HuH-7.5 (cell line): ENCODE measurements at regions not wholly inside any gene's neighbourhood (a gene's known extent, or its start where the extent isn't known, plus 50 kb on each side); places are given as distances from the start of the nearest gene placed in this dataset.
A peak's percentile ranks its signal among the peaks of the same experiment; 100 is the strongest.
"Not testable (repeated sequence)": the region's sequence is repeated elsewhere in the genome, so short reads cannot be mapped to it uniquely, and the experiment has no call there.

Experiments
- DNase-seq: peaks from one replicate; pipeline ENCODE4 v3.0.0; 2011; ENCODE audit warnings: low spot score

- DNase-seq: no peak
Observed at GRCh38 chr12:34190054-34190453, 167.8 kb downstream of the ALG10 start.

DNA sequence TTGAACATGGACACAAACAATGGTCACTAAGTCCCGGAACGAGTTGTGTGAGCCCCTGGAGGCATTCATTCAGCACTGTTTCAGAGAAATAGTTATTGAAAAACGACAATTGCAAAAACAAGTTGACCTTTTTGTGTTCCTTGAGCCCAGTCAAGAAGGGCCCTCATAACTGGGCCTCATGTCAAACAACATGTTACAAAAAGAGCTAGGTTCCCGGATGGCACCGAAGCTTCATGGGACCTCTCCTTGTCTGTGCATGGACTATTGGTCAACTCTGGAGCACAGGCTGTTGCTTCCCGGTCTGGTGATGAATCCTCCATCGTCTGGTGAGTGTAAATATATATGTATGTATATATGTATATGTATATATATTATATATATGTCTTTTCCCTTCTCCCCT lies 176.6 kb downstream of the ALG10 start:
- DNase-seq: no peak

GRCh38 chr12:34203866-34204620 lies 181.7 kb downstream of the ALG10 start:
- DNase-seq: no peak

DNA sequence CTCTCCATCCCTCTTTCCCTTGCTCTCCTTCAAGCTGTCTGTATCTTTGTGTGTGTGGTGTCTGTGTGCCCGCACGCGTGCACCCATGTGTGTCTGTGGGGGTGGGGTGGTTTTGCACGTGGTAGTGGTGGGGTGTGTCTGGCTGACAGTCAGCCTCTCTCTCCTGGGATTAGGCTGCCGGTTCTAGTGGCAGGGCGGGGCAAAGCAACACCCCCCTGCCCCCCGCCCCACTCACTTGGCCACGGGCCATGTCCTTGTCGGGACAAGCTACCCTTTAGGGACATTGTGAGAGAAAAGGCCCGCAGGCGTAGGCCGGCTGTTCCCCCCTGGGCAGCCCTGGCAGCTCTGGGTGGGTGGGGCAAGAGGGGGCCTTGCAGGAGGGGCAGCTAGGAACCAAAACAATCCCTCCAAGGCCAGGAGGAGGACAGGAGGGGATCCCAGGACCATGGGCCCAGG lies 182.6 kb downstream of the ALG10 start:
- DNase-seq: no peak

DNA sequence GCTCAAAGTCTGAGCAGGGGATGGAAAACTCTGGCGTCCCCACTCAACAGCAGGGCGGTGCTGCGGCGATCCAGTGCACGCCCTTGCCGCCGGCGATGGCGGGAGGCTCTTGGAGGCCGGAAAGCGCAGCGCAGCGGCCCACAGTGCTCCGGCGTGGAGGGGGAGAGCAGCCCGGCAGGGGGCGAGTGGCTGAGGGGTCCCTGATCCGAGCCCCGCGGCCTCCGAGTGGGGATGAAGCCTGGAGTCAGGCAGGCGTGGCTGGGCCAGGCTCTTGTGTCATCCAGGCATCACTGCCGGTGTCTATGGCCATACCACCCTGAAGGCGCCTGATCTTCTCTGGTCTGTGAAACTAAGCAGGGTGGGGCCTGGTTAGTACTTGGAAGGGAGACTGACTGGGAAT lies 183.1 kb downstream of the ALG10 start:
- no peak for DNase-seq

DNA sequence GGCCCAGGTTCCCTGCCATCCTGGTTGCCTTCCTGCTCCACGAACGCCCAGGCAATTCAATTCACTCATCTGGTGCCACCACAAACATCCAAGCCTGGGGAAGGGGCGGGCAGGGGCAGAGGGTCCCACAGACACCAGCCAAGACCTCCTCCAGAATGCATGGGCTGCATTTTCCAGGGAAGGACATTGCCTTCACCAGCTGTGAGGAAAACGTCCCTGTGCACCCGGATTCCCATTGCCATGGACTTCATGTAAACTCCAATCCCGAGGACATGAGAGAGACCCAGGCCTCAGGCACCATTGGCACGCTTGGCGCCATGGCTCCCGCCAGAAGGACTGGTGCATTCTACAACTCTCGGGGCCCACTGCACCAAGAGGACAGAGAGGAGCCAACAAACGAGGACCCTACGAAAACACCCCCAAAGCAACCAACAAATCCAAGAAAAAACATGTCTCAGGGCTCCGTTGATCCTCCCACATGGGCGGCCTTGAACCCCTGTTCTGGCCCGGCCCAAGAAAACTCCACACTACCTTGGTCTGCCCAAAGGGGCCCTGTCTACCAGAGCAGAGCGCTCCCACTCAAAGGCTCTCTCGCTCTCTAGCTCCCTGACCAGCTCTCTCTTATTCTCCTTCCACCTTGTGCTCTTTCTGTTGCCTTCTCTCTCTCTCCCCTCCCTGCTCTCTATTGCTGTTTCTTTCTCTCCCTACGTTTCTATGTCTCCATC lies 183.9 kb downstream of the ALG10 start:
- no peak for DNase-seq

GRCh38 chr12:34207858-34208257 lies 185.6 kb downstream of the ALG10 start:
- DNase-seq: no peak

DNA sequence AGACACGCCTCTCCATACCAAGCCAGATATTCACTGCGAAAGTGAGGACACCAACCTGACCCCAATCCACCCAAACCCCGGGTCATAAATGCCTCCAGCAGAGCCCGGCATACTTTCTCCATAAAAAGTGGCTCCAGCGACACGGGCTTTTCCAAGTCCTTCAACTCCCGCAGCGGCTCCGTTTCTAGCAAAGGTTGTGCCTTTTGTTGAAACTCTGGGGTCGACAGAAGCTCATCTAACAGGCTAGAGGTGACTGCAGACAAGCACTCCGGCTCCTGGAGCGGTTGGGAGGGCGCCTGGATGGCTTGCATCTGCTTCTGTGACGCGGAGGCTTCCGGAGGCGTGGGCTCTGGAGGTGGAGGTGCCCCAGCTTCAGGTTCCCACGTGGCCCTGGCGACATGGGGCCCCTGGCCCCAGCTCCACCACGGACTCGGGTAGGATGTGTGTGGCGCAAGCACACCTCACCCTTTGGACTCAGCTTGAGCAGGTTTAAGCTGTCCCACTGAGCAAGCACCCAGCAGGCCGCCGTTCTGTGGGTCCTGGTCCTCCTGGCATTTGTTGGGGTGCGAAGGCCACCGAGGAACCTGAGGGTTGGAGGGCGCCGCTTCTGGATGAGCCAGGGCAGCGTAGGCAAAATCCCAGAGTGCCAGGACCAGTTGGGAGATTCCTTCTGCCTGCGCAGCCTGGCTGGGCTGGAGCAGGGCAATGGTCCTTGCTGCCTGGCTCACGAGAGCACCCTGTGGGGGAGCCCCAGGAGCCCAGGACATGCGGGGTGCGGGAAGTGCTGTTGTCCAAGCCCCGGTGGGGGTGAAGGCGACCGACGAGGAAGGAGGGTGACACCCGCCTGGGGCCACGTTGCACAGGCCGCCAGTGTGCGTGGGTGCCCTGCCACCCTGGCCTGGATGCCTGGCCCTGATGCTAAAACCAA lies 186.3 kb downstream of the ALG10 start:
- no peak for DNase-seq

- no peak for DNase-seq
Observed at GRCh38 chr12:34209259-34209835, 187.1 kb downstream of the ALG10 start.

DNA sequence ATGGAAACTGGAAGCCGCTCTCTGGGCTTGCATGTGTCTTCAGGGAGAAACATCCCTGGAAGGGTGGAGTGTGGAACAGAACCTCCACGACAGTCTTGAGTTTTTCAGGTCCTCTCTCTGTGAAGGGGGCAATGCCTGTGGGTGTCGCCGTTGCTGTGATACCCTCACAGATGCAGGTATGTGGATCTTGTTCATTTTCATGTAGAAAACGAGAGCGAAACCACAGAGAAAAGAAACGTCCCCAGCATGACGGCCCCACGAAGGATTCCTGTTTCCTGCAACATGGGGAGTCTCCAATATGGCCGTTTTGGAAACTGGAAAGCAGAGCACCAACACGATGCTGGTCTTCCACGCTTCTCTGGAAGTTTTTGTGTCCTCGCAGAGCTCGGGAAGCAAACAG lies 187.9 kb downstream of the ALG10 start:
- no peak for DNase-seq

DNA sequence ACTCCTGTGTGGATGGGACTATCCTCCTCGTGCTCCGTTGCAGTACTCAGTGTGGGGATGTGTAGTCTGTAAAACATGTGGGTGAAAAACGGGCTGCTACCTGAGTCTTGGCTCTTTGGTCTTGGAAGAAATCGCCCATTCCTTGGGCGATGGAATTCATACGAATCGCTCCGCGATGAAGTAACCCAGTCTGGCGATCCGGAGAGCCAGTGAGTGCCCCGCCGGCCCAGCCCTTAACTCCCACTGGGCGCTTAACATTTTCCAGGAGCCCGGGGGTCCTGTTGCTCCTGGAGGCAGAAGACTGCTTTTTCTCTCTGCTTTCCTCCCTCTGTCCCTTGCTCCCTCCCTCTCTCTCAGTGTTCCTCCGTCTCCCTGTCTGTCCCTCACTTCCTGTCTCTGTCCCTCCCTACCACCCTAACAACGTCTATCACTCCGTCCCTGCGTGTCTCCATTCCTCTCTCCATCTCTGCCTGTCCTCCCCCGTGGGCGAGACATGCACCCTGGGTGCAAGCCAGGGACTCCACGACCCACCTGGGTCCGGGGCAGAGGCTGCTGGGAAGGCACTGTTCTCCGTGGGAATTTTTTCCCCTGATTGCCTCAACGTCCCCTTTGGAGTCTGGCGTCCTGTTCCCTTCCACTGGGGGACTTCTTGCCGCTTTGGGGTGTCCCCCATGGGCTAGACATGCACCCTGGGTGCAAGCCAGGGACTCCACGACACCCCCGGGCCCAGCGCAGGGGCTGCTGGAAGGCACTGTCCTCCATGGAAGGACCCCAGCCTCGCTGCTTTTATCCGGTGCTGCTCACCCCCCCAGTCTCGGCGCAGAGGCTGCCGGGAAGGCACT lies 188.6 kb downstream of the ALG10 start:
- DNase-seq: no peak

- DNase-seq: no peak
Observed at GRCh38 chr12:34212651-34213050, 190.4 kb downstream of the ALG10 start.

DNA sequence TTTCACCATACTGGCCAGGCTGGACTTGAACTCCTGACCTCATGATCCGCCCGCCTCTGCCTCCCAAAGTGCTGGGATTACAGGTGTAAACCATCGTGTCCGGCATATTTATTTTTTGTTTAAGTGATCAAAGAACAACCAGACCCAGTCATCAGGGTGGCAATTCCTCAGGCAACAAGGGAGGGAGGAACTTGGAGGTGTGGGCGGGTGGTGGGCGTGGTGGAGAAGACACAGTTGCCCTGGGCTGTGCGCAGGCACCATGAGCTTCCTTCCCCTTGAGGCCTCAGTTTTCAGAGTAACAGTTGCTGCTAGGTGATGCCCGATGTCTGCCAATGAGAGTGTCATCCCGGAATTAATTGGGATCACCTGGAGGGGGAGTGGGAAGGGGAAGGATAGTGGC lies 191.7 kb downstream of the ALG10 start:
- no peak for DNase-seq

DNA sequence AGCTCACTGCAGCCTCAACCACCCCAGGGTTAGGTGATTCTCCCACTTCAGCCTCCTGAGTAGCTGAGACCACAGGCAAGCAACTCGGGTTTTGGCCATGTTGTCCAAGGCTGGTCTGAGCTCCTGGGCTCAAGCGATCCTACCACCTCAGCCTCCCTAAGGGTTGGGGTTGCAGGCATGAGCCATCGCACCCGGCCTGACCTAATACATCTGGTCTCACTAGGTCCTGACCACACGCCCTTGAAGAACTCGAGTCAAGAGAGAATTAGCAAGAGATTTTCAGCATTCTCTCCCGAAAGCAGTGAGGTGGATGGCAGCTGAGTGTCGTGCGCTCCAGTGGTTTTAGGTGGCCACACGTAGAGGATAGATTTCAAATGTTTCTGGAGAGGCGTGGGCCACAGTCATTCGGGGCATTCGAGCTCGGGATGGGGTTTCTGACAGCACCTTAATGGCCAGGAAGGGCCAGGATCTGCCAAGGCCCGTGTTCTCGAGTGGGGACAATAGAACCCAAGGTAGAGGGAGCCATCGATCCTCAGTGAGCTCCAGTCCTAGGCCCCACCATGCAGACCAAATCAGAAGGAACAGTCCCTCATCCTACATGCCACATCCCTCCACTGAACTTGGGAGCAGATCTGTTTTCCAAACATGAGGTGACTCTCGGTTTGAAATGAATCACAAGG lies 193.1 kb downstream of the ALG10 start:
- no peak for DNase-seq

- no peak for DNase-seq
Observed at GRCh38 chr12:34215893-34216285, 193.6 kb downstream of the ALG10 start.

GRCh38 chr12:34217660-34218059 lies 195.4 kb downstream of the ALG10 start:
- no peak for DNase-seq

DNA sequence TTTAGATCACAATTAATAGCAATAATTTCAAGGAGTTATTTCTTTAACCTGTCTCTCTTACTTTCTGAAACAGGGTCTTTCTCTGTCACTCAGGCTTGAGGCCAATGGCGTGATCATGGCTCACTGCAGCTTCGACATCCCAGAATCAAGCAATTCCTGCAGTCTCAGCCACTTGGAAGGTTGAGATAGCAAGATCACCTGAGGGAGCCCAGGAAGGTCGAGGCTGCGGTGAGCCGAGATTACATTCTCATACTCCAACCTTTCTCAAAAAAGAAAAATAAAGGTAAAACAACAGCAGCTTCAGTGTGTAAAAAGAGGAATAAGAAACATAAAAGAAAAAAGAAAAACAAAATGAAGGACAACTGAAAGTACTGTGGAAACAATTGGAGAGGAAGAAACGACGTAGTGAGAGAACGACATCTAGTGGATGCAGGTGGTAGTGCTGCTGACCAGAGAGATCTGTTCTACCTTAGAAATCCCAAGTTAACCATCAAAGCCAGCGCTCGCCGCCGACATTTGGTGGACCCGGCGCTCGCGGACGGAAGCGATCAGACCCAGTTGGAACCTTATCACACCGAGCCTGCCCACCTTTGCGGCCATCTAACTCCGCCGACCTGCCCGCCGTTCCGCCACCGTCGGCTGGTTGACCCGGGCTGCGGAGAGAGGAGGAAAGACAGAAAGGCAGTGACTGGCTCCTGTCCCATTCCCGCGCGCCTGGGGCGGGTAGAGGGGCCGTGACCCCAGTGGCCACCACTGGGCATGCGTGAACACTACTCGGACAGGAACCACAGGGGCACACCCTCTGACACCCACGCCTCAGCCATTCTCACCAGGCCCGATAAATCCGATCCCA lies 196.1 kb downstream of the ALG10 start:
- DNase-seq: peak; percentile 42

- no peak for DNase-seq
Observed at GRCh38 chr12:34219046-34219770, 196.9 kb downstream of the ALG10 start.

- DNase-seq: not testable (repeated sequence)
Observed at GRCh38 chr12:34220079-34220478, 197.8 kb downstream of the ALG10 start.
